Esophagus muscularis mucosa (tissue), 2 donors: ENCODE measurements at regions not wholly inside any gene's neighbourhood (a gene's known extent, or its start where the extent isn't known, plus 50 kb on each side); places are given as distances from the start of the nearest gene placed in this dataset.

ENCODE experiments used
- POLR2A ChIP-seq: fragments of 450-650 bp; IDR thresholded peaks from one replicate; pipeline ENCODE4 v1.6.1; 2017; ENCODE audit warnings: antibody characterized with exemption, moderate library complexity, mild to moderate bottlenecking, low read depth
- POLR2AphosphoS5 ChIP-seq, 2 donors: sonication (generic); formaldehyde crosslinking; IDR thresholded peaks; one replicate each; pipeline ENCODE4 v1.6.1; 2017; ENCODE audit warnings: antibody characterized with exemption in 2 of 2

GRCh38 chr5:130479045-130479804 is 575.0 kb downstream of the CHSY3 start:
- TF ChIP-seq POLR2AphosphoS5 (IDR thresholded peaks at IDR 0.05) (no peak), POLR2A (no peak)
